ENCODE measurements at regions not wholly inside any gene's neighbourhood (a gene's known extent, or its start where the extent isn't known, plus 50 kb on each side); places are given as distances from the start of the nearest gene placed in this dataset.

DNA sequence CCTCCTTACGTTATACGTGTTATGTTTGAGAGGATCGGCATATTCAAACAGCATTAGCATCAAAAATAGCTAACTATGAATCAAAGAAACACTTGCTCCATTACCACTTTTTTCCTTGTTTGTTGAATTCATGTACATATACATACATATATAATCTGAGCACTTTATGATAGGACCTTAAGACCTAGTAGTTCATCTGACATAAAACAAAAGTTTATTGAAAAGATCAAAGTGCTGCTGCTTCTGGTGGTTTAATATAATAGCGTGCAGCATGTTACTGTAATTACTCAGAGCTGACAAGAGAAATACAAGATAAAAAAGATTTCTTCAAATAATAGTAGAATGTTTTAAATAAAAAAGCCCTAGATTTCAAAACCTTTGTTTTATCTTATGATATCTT is 1850.9 kb upstream of the LRRTM1 start:
- TF ChIP-seq, protein P1, sequence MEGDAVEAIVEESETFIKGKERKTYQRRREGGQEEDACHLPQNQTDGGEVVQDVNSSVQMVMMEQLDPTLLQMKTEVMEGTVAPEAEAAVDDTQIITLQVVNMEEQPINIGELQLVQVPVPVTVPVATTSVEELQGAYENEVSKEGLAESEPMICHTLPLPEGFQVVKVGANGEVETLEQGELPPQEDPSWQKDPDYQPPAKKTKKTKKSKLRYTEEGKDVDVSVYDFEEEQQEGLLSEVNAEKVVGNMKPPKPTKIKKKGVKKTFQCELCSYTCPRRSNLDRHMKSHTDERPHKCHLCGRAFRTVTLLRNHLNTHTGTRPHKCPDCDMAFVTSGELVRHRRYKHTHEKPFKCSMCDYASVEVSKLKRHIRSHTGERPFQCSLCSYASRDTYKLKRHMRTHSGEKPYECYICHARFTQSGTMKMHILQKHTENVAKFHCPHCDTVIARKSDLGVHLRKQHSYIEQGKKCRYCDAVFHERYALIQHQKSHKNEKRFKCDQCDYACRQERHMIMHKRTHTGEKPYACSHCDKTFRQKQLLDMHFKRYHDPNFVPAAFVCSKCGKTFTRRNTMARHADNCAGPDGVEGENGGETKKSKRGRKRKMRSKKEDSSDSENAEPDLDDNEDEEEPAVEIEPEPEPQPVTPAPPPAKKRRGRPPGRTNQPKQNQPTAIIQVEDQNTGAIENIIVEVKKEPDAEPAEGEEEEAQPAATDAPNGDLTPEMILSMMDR (IDR thresholded peaks at IDR 0.05; ENCODE audit: low read length) = no peak
- TF ChIP-seq EZH2 (IDR thresholded peaks at IDR 0.05; ENCODE audit: borderline replicate concordance, low read length) = no peak
